C4-2B (cell line): ENCODE measurements at regions not wholly inside any gene's neighbourhood (a gene's known extent, or its start where the extent isn't known, plus 50 kb on each side); places are given as distances from the start of the nearest gene placed in this dataset.

Source experiments
- H3K27ac ChIP-seq: fragments of 450-650 bp; 2 replicates; pipeline ENCODE4 v1.5.1; 2017
- CTCF ChIP-seq: fragments of 450-650 bp; conservative IDR thresholded peaks from 2 replicates; pipeline ENCODE4 v1.5.1; 2017; ENCODE audit warnings: mild to moderate bottlenecking
- ZFX ChIP-seq: fragments of 450-650 bp; IDR thresholded peaks from 2 replicates; pipeline ENCODE4 v1.6.1; 2017

- H3K27ac ChIP-seq = no peak overlapping the region
- TF ChIP-seq CTCF (no peak), ZFX (no peak)
Observed at GRCh38 chr1:220341126-220341525, 68.9 kb upstream of the RAB3GAP2 start.

GRCh38 chr1:220339581-220339980, 67.3 kb upstream of the RAB3GAP2 start:
- TF ChIP-seq ZFX = no peak
- peak; percentile 9; the same call in 1 of the 2 replicates for TF ChIP-seq CTCF
- H3K27ac ChIP-seq = no peak overlapping the region

GRCh38 chr1:220338759-220339158, 66.5 kb upstream of the RAB3GAP2 start:
- TF ChIP-seq CTCF (no peak), ZFX (no peak)
- no peak overlapping the region for H3K27ac ChIP-seq

GRCh38 chr1:220336391-220337031, 64.3 kb upstream of the RAB3GAP2 start:
- TF ChIP-seq CTCF (no peak), ZFX (no peak)
- H3K27ac ChIP-seq = peak overlapping the region; percentile 16

- no peak for TF ChIP-seq CTCF
- TF ChIP-seq ZFX = no peak
- no peak overlapping the region for H3K27ac ChIP-seq
Observed at GRCh38 chr1:220335668-220336067, 63.4 kb upstream of the RAB3GAP2 start.

- H3K27ac ChIP-seq = no peak overlapping the region
- no peak for TF ChIP-seq ZFX
- no peak for TF ChIP-seq CTCF
Observed at GRCh38 chr1:220331318-220331717, 59.1 kb upstream of the RAB3GAP2 start.

GRCh38 chr1:220330265-220330664, 58.0 kb upstream of the RAB3GAP2 start:
- TF ChIP-seq ZFX = no peak
- no peak for TF ChIP-seq CTCF
- no peak overlapping the region for H3K27ac ChIP-seq
